ENCODE measurements at regions not wholly inside any gene's neighbourhood (a gene's known extent, or its start where the extent isn't known, plus 50 kb on each side); places are given as distances from the start of the nearest gene placed in this dataset.
"Not testable (repeated sequence)": the region's sequence is repeated elsewhere in the genome, so short reads cannot be mapped to it uniquely, and the experiment has no call there.

- not testable (repeated sequence) for DNase-seq (ENCODE audit: low spot score)
These were observed 53.5 kb upstream of the FAR1 start for GRCh38 chr11:13614918-13615317.

- DNase-seq (ENCODE audit: low spot score): no peak
These were observed 59.8 kb upstream of the FAR1 start for GRCh38 chr11:13608656-13609055.

DNA sequence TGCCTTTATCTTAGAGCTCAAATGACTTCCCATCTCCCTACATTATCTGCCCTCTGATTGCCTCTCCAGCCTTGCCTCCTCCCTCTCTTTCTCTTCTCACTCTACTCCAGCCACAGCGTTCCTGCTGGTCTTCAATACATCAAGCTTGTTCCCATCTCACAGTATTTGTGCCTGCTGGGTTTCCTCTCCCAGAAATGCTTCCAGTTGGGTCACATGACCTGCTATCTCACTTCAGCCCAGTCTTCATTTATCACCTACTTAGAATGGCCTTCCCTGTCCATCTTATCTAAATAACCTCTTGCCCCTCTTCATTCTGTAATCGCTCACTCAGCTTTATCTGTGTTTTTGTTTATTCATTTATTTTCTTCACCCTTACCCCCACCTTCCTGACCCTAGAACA, 61.8 kb upstream of the FAR1 start:
- no peak for DNase-seq (ENCODE audit: low spot score)

DNA sequence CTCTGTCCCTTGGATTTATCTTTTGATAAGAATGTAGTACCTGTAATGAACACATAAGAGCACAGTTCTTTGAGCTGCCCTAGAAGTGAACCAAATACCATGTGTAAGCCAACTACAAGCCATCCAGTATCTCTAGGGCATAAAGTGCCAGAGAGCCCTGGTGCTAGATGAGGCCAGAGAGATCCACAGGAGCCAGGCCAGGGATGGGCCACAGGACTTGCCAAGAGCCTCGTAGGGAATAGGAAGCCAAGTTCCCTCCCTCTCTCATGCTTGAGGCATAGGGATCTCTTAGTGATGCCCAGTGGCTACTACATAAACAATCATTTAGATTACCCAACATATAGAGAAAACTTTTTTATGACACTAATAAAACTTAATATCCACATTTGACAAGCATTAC, 64.8 kb upstream of the FAR1 start:
- DNase-seq (ENCODE audit: low spot score): no peak

DNA sequence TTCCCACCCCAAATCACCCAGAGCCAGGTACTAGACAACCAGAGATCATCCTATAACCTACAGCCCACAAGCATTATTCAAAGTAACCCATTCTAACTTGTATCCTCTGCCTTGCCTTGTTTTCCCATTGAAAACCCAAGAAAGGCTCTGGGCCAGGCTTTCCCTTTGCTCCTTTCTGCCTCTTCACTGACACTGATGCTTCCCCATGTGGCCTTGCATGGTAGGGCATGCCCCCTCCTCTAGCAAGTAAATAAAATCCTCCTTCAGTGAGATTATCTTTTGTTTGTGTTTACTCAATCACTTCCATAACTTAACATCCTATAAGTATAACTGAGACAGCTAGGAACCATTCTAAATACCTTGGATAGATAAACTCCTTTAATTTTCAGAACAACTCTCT, 65.6 kb upstream of the FAR1 start:
- DNase-seq (ENCODE audit: low spot score): peak; percentile 14

DNA sequence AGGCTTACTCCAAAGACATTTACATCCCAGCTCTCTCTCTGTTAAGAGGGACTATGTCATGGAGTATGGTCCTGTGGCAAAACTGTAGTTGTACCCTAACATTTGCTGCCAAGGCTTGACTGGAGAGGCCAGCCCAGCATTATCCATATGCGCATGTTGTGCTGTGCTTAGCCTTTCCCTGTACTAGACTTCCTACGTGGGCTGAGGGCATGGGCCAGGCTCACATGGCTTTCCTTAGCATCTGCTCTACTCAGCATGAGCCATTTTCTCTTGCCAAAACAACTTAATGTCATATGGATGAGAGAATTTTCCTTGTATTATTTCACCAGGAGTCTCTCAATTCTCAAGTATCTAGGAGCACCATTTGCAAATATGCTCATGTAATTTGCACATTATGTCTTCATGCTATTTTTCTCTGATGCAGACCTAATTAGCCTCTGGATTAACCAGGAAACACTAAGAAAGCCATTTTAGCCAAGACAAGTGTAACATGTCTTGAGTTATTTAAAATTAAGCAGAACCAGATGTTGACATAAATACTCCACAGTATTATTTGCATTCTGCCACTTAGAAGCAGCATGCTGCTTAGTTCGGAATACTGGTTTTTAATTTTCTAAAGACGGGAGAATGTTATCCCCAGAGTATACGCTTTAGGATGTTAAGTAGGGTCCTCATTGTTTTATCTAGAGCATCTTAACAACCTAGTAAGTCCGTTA, 71.7 kb upstream of the FAR1 start:
- no peak for DNase-seq (ENCODE audit: low spot score)

- no peak for DNase-seq (ENCODE audit: low spot score)
These were observed 73.3 kb upstream of the FAR1 start for GRCh38 chr11:13595166-13595565.

- no peak for DNase-seq (ENCODE audit: low spot score)
These were observed 74.4 kb upstream of the FAR1 start for GRCh38 chr11:13594044-13594443.

GRCh38 chr11:13578514-13579140, 82.8 kb upstream of the PTH start:
- DNase-seq (ENCODE audit: low spot score): no peak

GRCh38 chr11:13577881-13578280, 82.1 kb upstream of the PTH start:
- no peak for DNase-seq (ENCODE audit: low spot score)

- no peak for DNase-seq (ENCODE audit: low spot score)
These were observed 81.2 kb upstream of the PTH start for GRCh38 chr11:13576995-13577394.

DNA sequence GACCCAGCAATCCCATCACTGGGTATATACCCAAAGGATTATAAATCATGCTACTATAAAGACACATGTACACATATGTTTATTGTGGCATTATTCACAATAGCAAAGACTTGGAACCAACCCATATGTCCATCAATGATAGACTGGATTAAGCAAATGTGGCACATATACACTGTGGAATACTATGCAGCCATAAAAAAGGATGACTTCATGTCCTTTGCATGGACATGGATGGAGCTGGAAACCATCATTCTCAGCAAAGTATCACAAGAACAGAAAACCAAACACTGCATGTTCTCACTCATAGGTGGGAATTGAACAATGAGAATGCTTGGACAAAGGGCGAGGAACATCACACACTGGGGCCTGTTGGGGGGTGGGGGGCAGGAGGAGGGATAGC, 79.6 kb upstream of the PTH start:
- not testable (repeated sequence) for DNase-seq (ENCODE audit: low spot score)

GRCh38 chr11:13567551-13567950, 71.8 kb upstream of the PTH start:
- no peak for DNase-seq (ENCODE audit: low spot score)

- DNase-seq (ENCODE audit: low spot score): no peak
These were observed 66.1 kb upstream of the PTH start for GRCh38 chr11:13561860-13562259.

DNA sequence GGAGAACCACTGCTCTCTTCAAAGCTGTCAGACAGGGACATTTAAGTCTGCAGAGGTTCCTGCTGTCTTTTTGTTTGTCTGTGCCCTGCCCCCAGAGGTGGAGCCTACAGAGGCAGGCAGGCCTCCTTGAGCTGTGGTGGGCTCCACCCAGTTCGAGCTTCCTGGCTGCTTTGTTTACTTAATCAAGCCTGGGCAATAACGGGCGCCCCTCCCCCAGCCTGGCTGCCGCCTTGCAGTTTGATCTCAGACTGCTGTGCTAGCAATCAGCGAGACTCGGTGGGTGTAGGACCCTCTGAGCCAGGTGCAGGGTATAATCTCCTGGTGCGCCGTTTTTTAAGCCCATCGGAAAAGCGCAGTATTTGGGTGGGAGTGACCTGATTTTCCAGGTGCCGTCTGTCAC, 64.5 kb upstream of the PTH start:
- not testable (repeated sequence) for DNase-seq (ENCODE audit: low spot score)

DNA sequence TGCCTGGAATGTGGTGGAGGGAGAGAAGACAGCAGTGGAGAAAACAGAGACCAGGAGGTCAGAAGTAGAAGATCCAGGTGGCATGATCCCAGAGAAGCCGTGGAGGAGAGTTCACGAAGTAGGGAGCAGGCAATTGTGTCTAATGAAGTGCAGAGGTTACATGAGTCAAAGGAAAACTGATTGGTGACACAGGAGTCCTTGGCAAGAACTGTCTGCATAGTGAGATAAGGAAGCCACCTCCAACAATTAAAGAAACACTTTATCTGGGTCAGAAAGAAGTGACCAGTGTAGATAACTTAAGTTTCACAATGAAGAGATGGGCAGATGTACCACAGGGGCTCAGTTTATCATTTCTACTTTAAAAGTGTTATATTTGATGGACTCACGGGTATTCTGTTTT, 57.0 kb upstream of the PTH start:
- no peak for DNase-seq (ENCODE audit: low spot score)

DNA sequence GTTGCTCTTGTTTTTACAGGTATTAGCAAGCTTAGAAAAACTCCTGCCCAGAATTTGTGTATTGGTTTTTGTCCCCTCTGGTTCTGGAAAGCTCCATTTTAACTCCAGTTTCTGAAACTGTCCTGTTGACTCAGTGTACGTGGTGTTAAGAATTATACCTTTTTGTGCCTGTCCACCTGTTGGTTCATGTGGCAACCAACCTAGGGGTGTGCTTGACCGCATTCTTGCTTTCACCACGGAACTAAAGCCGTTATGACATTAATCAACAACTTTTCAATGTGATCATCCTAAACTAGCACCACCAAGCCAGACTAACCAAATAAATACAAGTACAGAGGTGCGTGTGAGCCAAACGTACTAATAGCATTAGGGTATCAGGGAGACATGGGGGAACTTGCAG, 56.0 kb upstream of the PTH start:
- no peak for DNase-seq (ENCODE audit: low spot score)

DNA sequence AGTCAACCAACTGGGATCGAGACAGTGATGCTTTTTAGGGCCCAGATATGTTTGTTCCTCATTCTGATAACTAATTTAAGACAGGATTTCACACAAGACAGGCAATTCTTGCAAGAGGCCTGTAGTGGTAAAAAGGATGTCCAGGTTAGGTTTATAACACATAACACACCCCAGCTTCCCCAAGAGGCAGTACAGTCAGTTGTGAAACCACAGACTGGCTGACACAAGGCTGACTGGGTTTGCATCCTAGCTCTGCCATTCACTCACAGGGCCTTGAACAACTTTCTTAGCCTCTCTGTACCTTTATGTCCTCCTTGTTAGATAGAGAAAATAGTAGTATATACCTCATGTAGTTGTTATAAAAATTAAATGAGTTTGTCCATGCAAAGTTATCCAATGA, 55.0 kb upstream of the PTH start:
- DNase-seq (ENCODE audit: low spot score): no peak

DNA sequence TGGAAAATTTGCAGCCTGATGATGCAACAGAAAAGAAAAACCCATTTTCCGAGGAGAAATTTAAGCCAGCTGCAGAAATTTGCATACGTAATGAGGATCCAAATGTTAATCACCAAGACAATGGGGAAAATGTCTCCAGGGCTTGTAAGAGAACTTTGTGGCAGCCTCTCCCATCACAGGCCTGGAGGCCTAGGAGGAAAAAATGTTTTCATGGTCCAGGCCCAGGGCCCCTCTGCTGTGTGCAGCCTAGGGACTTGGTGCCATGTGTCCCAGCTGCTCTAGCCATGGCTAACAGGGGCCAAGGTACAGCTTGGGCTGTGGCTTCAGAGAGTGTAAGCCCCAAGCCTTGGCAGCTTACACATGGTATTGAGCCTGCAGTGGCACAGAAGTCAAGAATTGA, 50.3 kb upstream of the PTH start:
- DNase-seq (ENCODE audit: low spot score): not testable (repeated sequence)

Data from iPS-NIHi11 (cell line).